GM18508 (cell line): ENCODE measurements at regions not wholly inside any gene's neighbourhood (a gene's known extent, or its start where the extent isn't known, plus 50 kb on each side); places are given as distances from the start of the nearest gene placed in this dataset.
"Not testable (repeated sequence)": the region's sequence is repeated elsewhere in the genome, so short reads cannot be mapped to it uniquely, and the experiment has no call there.

Experiments used
- ATAC-seq: cut with Tn5 transposase; IDR thresholded peaks from one replicate; pipeline ENCODE4 v1.9.1; 2021; ENCODE audit warnings: moderate number of reproducible peaks; ENCODE audit not compliant: insufficient read depth, unreplicated experiment

- ATAC-seq: no peak
Observed at GRCh38 chr5:98372351-98372750, 401.1 kb upstream of the RGMB start.

GRCh38 chr5:98391921-98392625 lies 381.4 kb upstream of the RGMB start:
- ATAC-seq: no peak

GRCh38 chr5:98393205-98393604 lies 380.3 kb upstream of the RGMB start:
- ATAC-seq: not testable (repeated sequence)

- no peak for ATAC-seq
Observed at GRCh38 chr5:98397081-98397480, 376.4 kb upstream of the RGMB start.

- ATAC-seq: no peak
Observed at GRCh38 chr5:98398465-98398864, 375.0 kb upstream of the RGMB start.

- no peak for ATAC-seq
Observed at GRCh38 chr5:98401656-98402055, 371.8 kb upstream of the RGMB start.

- ATAC-seq: no peak
Observed at GRCh38 chr5:98402130-98402529, 371.3 kb upstream of the RGMB start.

GRCh38 chr5:98403131-98403530 lies 370.3 kb upstream of the RGMB start:
- no peak for ATAC-seq

- no peak for ATAC-seq
Observed at GRCh38 chr5:98414938-98415337, 358.5 kb upstream of the RGMB start.

GRCh38 chr5:98415663-98416062 lies 357.8 kb upstream of the RGMB start:
- ATAC-seq: no peak

GRCh38 chr5:98416541-98416940 lies 356.9 kb upstream of the RGMB start:
- ATAC-seq: no peak

- ATAC-seq: no peak
Observed at GRCh38 chr5:98419825-98420224, 353.6 kb upstream of the RGMB start.

GRCh38 chr5:98424681-98425450 lies 348.6 kb upstream of the RGMB start:
- ATAC-seq: no peak

GRCh38 chr5:98425640-98426039 lies 347.8 kb upstream of the RGMB start:
- ATAC-seq: no peak

- peak; percentile 52 for ATAC-seq
Observed at GRCh38 chr5:98428806-98429205, 344.7 kb upstream of the RGMB start.

GRCh38 chr5:98432378-98432777 lies 341.1 kb upstream of the RGMB start:
- ATAC-seq: no peak

- ATAC-seq: no peak
Observed at GRCh38 chr5:98433022-98433421, 340.4 kb upstream of the RGMB start.

GRCh38 chr5:98433673-98434072 lies 339.8 kb upstream of the RGMB start:
- ATAC-seq: no peak

- ATAC-seq: no peak
Observed at GRCh38 chr5:98436667-98437066, 336.8 kb upstream of the RGMB start.

- ATAC-seq: no peak
Observed at GRCh38 chr5:98442448-98442847, 331.0 kb upstream of the RGMB start.

GRCh38 chr5:98443881-98444280 lies 329.6 kb upstream of the RGMB start:
- no peak for ATAC-seq

- ATAC-seq: no peak
Observed at GRCh38 chr5:98453296-98453695, 320.2 kb upstream of the RGMB start.
